SK-N-SH (cell line): ENCODE measurements at regions not wholly inside any gene's neighbourhood (a gene's known extent, or its start where the extent isn't known, plus 50 kb on each side); places are given as distances from the start of the nearest gene placed in this dataset.

ENCODE experiments used
- CTCF ChIA-PET: fragments of 300-600, 350-600 bp; formaldehyde crosslinking; extraction: SDS; loops from one replicate; lab custom pipeline; 2021; lab: Yijun Ruan, JAX
- POLR2A ChIA-PET: fragments of 350-600 bp; sonication (Branson Sonifier 250); formaldehyde crosslinking; extraction: SDS; loops from one replicate; lab custom pipeline; 2020; ENCODE audit warnings: antibody characterized with exemption, inconsistent platforms; lab: Yijun Ruan, JAX
- DNase-seq: peaks from one replicate; pipeline ENCODE4 v3.0.0; 2012
- H2AFZ ChIP-seq: fragments of 200-600 bp; sonication (generic); 2 replicates; pipeline ENCODE4 v1.8.1; 2016; ENCODE audit warnings: antibody characterized with exemption, mild to moderate bottlenecking, low read depth
- H3F3A ChIP-seq: fragments of 200-600 bp; sonication (generic); replicated peaks from 2 replicates; pipeline ENCODE3; 2016; ENCODE audit warnings: antibody characterized with exemption, mild to moderate bottlenecking; ENCODE audit not compliant: insufficient read depth
- H3K27ac ChIP-seq, 2 experiments: fragments of 200-500 bp in 1 of 2; fragments of 200-600 bp in 1 of 2; sonication (Bioruptor generic) in 1 of 2; sonication (generic), shearing (Covaris generic) in 1 of 2; 2 replicates each; pipeline versions ENCODE4 v1.5.1 to v1.6.1; 2014 to 2016; ENCODE audit warnings: low read depth in 2 of 2, inconsistent platforms in 1 of 2, low read length in 1 of 2, mild to moderate bottlenecking in 1 of 2, mixed read lengths in 1 of 2
- H3K27me3 ChIP-seq: fragments of 200-600 bp; sonication (generic), shearing (Covaris generic); 2 replicates; pipeline ENCODE4 v1.6.1; 2016; ENCODE audit warnings: mixed run types; ENCODE audit not compliant: insufficient read depth
- H3K36me3 ChIP-seq, 2 experiments: fragments of 200-500 bp in 1 of 2; fragments of 200-600 bp in 1 of 2; sonication (Bioruptor generic) in 1 of 2; sonication (generic) in 1 of 2; replicated peaks in 1 of 2; 2 replicates each; pipeline versions ENCODE3 to v1.5.1; 2014 to 2016; ENCODE audit warnings: low read length in 1 of 2, mild to moderate bottlenecking in 1 of 2; ENCODE audit not compliant: insufficient read depth in 2 of 2, control insufficient read depth in 1 of 2
- H3K4me1 ChIP-seq, 2 experiments: fragments of 200-500 bp in 1 of 2; fragments of 200-600 bp in 1 of 2; sonication (Bioruptor generic) in 1 of 2; sonication (generic), shearing (Covaris generic) in 1 of 2; 2 replicates each; pipeline versions ENCODE4 v1.5.1 to v1.6.1; 2014 to 2016; ENCODE audit warnings: low read depth in 1 of 2, low read length in 1 of 2, mixed run types in 1 of 2; ENCODE audit not compliant: insufficient read depth in 2 of 2, control insufficient read depth in 1 of 2
- H3K4me2 ChIP-seq: fragments of 200-600 bp; sonication (generic), shearing (Covaris generic); 2 replicates; pipeline ENCODE4 v1.6.1; 2017; ENCODE audit warnings: mixed run types
- H3K4me3 ChIP-seq, 2 experiments: fragments of 200-500 bp in 1 of 2; fragments of 200-600 bp in 1 of 2; sonication (Bioruptor generic) in 1 of 2; sonication (generic), shearing (Covaris generic) in 1 of 2; 2 replicates each; pipeline versions ENCODE4 v1.5.1 to v1.8.1; 2014 to 2016; ENCODE audit warnings: low read depth in 2 of 2, inconsistent platforms in 1 of 2, low read length in 1 of 2, mild to moderate bottlenecking in 1 of 2, mixed read lengths in 1 of 2, moderate library complexity in 1 of 2
- H3K79me2 ChIP-seq: fragments of 200-600 bp; sonication (generic); 2 replicates; pipeline ENCODE4 v1.8.1; 2017; ENCODE audit warnings: mild to moderate bottlenecking; ENCODE audit not compliant: insufficient read depth
- H3K9ac ChIP-seq: fragments of 200-600 bp; sonication (generic); 2 replicates; pipeline ENCODE4 v1.6.1; 2017; ENCODE audit warnings: mixed run types
- H3K9me2 ChIP-seq: fragments of 200-600 bp; sonication (generic); 2 replicates; pipeline ENCODE4 v1.6.1; 2017; ENCODE audit warnings: mixed run types
- H3K9me3 ChIP-seq: fragments of 200-600 bp; sonication (generic); 2 replicates; pipeline ENCODE4 v1.6.1; 2017; ENCODE audit warnings: mixed run types, mild to moderate bottlenecking, moderate library complexity
- H4K20me1 ChIP-seq: fragments of 200-600 bp; sonication (generic); 2 replicates; pipeline ENCODE4 v1.6.1; 2017; ENCODE audit warnings: mild to moderate bottlenecking, mixed run types; ENCODE audit not compliant: insufficient read depth
- CHD2 ChIP-seq: fragments of 150-350 bp; IDR thresholded peaks from 2 replicates; pipeline ENCODE4 v1.6.1; 2018; ENCODE audit warnings: low read length; ENCODE audit not compliant: partially characterized antibody
- CTCF ChIP-seq: fragments of 200-600 bp; sonication (generic); IDR thresholded peaks from 2 replicates; pipeline ENCODE4 v1.6.1; 2017; ENCODE audit warnings: antibody characterized with exemption, mild to moderate bottlenecking, moderate library complexity
- ELF1 ChIP-seq: IDR thresholded peaks from 2 replicates; pipeline ENCODE4 v1.4.0; 2012
- EZH2phosphoT487 ChIP-seq: fragments of 200-600 bp; sonication (generic); IDR thresholded peaks from 2 replicates; pipeline ENCODE4 v1.6.1; 2017; ENCODE audit warnings: low read depth, mixed run types, mild to moderate bottlenecking, antibody characterized with exemption, moderate library complexity, borderline replicate concordance
- FOSL2 ChIP-seq: IDR thresholded peaks from 2 replicates; pipeline ENCODE4 v1.4.0; 2012; ENCODE audit warnings: low read depth, mild to moderate bottlenecking, moderate library complexity, borderline replicate concordance
- FOXJ3 ChIP-seq: sonication (generic); formaldehyde crosslinking; IDR thresholded peaks from 2 replicates; pipeline ENCODE4 v1.5.1; 2020; ENCODE audit warnings: mild to moderate bottlenecking, missing genetic modification reagents
- FOXM1 ChIP-seq: IDR thresholded peaks from 2 replicates; pipeline ENCODE4 v1.4.0; 2012; ENCODE audit warnings: low read depth, mild to moderate bottlenecking
- GATA2 ChIP-seq: sonication (generic); formaldehyde crosslinking; IDR thresholded peaks from 2 replicates; pipeline ENCODE4 v1.5.0; 2020; ENCODE audit warnings: mild to moderate bottlenecking, missing genetic modification reagents
- IRF3 ChIP-seq: fragments of 150-350 bp; IDR thresholded peaks from 2 replicates; pipeline ENCODE4 v1.6.1; 2016; ENCODE audit warnings: mild to moderate bottlenecking, low read depth, low read length
- JUND ChIP-seq: IDR thresholded peaks from 2 replicates; pipeline ENCODE4 v1.4.0; 2012
- MAX ChIP-seq: IDR thresholded peaks from 2 replicates; pipeline ENCODE4 v1.4.0; 2012; ENCODE audit warnings: low read depth
- MXI1 ChIP-seq: IDR thresholded peaks from 2 replicates; pipeline ENCODE4 v1.6.1; 2012; ENCODE audit warnings: mild to moderate bottlenecking, low read depth, low read length, improper control_type of control experiment
- NFIC ChIP-seq: IDR thresholded peaks from 2 replicates; pipeline ENCODE4 v1.4.0; 2012; ENCODE audit warnings: borderline replicate concordance
- POLR2AphosphoS5 ChIP-seq: IDR thresholded peaks from 2 replicates; pipeline ENCODE4 v1.6.1; 2012; ENCODE audit warnings: low read depth, low read length
- RAD21 ChIP-seq: IDR thresholded peaks from 2 replicates; pipeline ENCODE4 v1.6.1; 2012; ENCODE audit warnings: mild to moderate bottlenecking, low read length
- SIN3A ChIP-seq: IDR thresholded peaks from 2 replicates; pipeline ENCODE4 v1.6.1; 2012; ENCODE audit warnings: low read depth, mild to moderate bottlenecking, low read length, moderate library complexity, borderline replicate concordance
- SMC3 ChIP-seq: IDR thresholded peaks from 2 replicates; pipeline ENCODE4 v1.6.1; 2012; ENCODE audit warnings: low read depth, low read length, improper control_type of control experiment
- TCF12 ChIP-seq: IDR thresholded peaks from 2 replicates; pipeline ENCODE4 v1.4.0; 2012
- USF1 ChIP-seq: IDR thresholded peaks from 2 replicates; pipeline ENCODE4 v1.4.0; 2012; ENCODE audit warnings: low read depth, borderline replicate concordance
- USF2 ChIP-seq: fragments of 150-350 bp; IDR thresholded peaks from 2 replicates; pipeline ENCODE4 v1.6.1; 2017; ENCODE audit warnings: antibody characterized with exemption, low read length, low read depth, borderline replicate concordance
- WGBS: methylation state at CpG from one replicate; pipeline ENCODE4 v1.1.6; 2017; ENCODE audit warnings: low lambda C conversion rate; 5-methylcytosine and 5-hydroxymethylcytosine counted together

DNA sequence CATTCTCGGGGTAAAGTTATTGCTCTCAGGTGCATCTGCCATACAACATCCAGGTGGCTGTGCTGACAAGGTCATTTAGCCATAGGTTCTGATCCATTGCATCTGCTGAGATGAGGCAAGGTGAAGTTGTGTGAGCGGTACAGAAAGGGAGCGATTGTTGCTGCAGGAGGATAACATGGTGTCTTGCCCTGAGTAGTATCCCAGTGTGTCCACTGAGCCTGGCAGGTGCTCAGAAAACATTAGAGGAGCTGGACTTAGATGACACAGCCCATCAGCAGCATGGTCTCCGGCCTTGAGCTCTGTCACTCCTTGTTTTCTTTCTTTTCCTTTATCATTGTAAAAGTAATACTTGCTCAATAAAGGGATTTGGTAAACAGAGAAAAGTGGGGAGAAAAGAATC, 161.1 kb upstream of the ATP10A start:
- ChIA-PET POLR2A (no interaction called here), CTCF (no interaction called here)
- TF ChIP-seq SMC3 (no peak), CTCF (no peak), GATA2 (CRISPR knock-in tag) (no peak), IRF3 (no peak), RAD21 (no peak), USF2 (no peak), ELF1 (no peak), SIN3A (no peak), CHD2 (no peak), EZH2phosphoT487 (no peak), MXI1 (no peak), USF1 (no peak), JUND (no peak), POLR2AphosphoS5 (no peak), NFIC (no peak), FOXM1 (no peak), MAX (no peak), FOSL2 (no peak), FOXJ3 (no peak), TCF12 (no peak)
- H3K36me3 ChIP-seq = no peaks in the 10 kb centered on the region
- no peak overlapping the region for H3K27ac ChIP-seq
- no peak overlapping the region for H2AFZ ChIP-seq
- no peaks in the 10 kb centered on the region for H4K20me1 ChIP-seq
- H3F3A ChIP-seq = no peaks in the 10 kb centered on the region
- DNase-seq = no peak
- H3K9me3 ChIP-seq = no peaks in the 10 kb centered on the region
- no peaks in the 10 kb centered on the region for H3K9me2 ChIP-seq
- no peak overlapping the region for H3K4me3 ChIP-seq
- H3K79me2 ChIP-seq = no peaks in the 10 kb centered on the region
- no peak overlapping the region for H3K4me2 ChIP-seq
- no peak overlapping the region for H3K9ac ChIP-seq
- H3K27me3 ChIP-seq = no peaks in the 10 kb centered on the region
- WGBS = 40% methylated on average over 4 of the region's 4 CpGs
- H3K4me1 ChIP-seq = no peaks in the 10 kb centered on the region
